Glomerular visceral epithelial cell (primary cell): ENCODE measurements at regions not wholly inside any gene's neighbourhood (a gene's known extent, or its start where the extent isn't known, plus 50 kb on each side); places are given as distances from the start of the nearest gene placed in this dataset.

Experiments used
- DNase-seq: peaks from one replicate; pipeline ENCODE4 v3.0.0-alpha.2; 2016; ENCODE audit errors: extremely low spot score

- DNase-seq = no peak
Measured at GRCh38 chr17:73724341-73724740, 80.1 kb upstream of the SDK2 start.

DNA sequence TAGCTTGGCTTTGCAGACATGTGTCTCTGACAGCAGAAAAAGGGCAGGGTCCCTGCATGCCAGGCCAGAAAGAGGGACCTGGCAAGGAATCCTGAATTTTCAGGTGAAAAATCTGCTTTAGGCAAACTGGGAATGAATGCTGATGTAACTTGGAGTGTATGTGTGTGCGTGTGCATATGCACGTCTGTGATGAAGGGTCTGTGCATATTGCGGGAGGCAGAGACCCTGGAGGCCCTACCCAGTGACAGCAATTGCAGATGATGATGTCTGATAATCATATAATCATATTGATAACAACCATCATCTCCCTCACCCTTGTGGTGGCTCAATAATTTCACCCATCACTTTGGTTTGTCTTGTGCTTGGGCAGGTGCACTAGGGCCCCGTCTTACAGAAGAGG, 80.7 kb upstream of the SDK2 start:
- DNase-seq = no peak

GRCh38 chr17:73725794-73726515, 81.7 kb upstream of the SDK2 start:
- DNase-seq = no peak

GRCh38 chr17:73727941-73728340, 83.7 kb upstream of the SDK2 start:
- DNase-seq = no peak

DNA sequence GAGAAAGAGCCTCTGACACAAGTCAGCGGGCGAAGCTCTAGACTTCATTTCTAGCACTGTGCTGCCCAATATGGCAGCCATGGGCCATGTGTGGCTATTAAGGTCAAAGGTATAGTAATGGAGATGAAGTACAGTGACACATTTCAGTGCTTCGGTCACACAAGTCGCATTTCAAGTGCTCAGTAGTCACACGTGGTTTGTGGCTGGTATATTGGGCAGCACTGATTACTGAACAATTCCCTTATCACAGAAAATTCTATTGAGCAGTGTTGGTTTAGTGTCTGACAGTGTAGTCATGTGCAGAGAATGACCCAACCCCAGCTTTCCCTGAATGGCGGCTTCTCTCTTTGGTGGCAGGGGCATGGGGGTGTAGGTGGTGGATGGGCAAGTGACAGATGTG, 84.9 kb upstream of the SDK2 start:
- DNase-seq = no peak

DNA sequence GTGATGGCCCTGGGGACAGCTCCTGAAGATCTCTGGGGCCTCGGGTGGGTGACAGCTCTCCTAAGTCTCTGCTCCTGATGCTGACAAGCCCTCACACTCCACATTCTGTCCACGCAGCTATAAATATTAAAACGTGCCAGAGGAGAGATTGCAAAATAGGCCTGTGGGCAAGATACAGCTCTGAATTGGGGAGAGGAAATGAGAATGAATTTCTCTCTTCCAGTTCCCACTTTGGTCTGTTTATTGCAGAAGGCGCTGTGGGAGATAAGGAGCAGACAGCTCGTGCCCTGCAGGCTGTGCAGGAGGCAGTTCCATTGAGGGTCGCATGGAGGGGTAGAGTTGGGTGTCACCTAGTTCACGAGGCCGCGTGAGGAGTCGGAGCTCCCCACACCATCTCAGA, 87.5 kb upstream of the SDK2 start:
- DNase-seq = no peak

GRCh38 chr17:73733517-73733916, 89.3 kb upstream of the SDK2 start:
- no peak for DNase-seq

- DNase-seq = no peak
Measured at GRCh38 chr17:73735245-73735644, 91.0 kb upstream of the SDK2 start.

- no peak for DNase-seq
Measured at GRCh38 chr17:73738751-73739575, 94.7 kb upstream of the SDK2 start.

DNA sequence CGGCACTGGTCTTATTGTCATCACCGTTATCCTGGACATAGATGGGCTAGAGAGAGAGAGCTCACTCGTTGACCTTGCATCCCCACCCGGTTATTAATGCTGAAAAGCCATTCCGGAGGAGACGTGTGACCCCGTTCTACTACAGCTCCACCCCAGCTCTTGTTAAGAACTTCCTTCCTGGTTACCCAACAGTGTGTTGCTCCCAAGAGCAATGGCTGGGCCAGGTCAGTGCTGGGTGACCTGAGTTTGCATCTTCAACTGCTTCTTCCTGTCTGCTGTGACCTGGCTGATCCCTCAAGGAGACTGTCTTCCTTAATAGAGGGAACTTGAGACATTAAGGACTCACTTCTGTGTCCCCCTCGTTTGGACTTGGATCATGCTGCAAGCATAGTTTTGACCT, 96.1 kb upstream of the SDK2 start:
- DNase-seq = no peak

- DNase-seq = no peak
Measured at GRCh38 chr17:73742948-73743381, 98.7 kb upstream of the SDK2 start.

DNA sequence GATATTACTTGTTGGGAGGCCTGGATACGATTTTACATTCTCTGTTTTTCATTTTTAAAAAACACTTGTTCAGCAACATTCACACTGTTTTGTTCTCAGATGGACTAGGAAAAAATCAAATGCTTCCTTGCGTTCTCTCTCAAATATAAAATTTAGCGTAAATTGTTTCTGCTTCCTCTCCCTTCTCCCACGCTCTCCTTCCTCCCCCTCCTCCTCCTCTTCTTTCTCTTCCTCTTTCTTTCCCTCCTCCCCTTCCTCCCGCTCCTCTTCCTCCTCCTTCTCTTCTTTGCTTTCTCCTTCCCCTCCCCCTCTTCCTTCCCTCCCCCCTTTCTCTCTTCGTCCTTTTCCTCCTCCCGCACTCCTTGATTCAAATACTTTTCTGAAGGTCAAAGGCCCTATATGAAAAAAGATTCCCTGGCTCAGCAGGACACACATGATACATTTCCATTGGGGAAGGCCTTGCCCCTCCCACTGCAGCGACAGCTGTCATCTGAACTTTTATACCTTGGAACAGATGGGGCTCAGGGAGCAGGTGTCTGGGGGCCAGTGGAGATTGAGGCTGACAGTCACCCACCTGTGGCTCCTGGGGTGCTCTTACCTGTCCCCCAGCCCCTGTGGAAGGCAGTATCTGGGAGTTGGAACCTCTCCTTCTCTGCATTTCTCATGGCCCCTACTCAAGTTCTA, 99.4 kb upstream of the SDK2 start:
- no peak for DNase-seq

- DNase-seq = no peak
Measured at GRCh38 chr17:73744411-73744810, 100.2 kb upstream of the SDK2 start.

- no peak for DNase-seq
Measured at GRCh38 chr17:73746314-73747073, 102.2 kb upstream of the SDK2 start.

- no peak for DNase-seq
Measured at GRCh38 chr17:73747221-73748002, 103.2 kb upstream of the SDK2 start.

DNA sequence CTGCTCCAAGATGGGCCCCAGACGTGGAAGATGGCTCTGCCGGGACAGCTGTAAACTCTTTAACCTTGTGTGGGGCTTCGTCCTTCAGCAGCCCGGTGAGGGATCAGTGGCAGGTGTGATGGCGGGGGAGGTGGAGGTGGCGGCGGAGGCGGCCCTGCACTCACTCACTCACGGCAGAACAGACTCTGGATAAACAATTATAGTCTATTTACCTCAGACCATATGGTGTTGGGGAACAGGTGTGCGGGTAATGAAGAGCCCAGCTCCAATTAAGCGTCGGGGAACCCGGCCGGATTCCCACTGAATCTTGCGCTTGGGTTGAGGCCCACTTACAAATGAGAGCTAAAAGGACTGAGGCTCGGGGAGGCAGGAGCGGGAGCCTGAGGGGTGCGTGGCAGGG, 104.3 kb upstream of the SDK2 start:
- no peak for DNase-seq

- no peak for DNase-seq
Measured at GRCh38 chr17:73749337-73749823, 105.1 kb upstream of the SDK2 start.

DNA sequence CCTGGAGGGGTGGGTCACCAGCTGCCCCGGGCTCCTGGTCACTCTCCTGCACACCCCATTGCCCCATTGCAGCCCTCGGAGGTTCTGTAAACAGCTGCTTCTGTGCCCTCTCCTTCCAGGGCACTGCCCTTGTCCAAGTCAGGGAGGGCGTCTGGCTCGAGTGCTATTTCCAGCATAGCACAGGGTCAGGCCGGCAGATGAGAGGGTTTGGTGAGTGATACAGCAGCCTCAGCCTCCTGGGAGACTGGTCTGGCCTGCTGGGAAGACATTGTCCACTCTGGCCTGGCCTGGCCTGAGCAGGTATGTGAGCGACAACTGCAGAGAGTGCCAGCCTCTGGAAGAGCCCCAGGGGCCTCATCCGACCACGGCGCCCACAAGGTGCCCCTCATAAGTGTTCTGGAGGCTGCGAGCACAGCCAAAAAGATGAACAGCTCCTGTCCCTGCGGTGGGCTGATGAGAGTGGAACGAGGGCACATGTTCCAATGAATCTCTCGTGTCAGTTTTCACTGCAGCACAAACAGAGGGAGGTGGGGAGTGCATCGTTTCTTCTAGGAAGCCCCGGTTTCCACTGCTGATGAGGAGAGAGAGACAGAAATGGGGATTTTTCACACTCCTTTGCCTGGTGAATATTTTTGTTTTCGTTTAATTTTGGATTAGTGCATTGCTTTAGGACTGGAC, 105.8 kb upstream of the SDK2 start:
- DNase-seq = no peak

DNA sequence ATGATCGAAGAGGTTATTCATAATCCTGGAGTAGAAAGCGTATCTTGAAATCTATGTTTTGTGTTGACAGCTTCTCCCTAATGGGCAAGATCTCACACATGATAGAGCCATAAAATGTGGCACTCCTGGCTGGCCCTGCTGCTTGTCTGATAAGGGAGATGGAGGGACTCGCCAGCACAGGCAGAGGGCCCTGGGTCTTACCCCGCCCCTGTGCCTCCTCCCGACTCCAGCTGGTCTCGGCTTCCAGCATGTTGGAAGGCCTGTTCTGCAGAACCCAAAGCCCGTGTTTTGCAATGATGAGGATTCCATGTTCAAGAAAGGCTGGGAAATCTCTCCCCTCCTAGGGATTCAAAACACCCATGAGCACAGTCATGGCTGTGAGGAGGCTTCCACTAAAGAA, 106.7 kb upstream of the SDK2 start:
- DNase-seq = no peak

DNA sequence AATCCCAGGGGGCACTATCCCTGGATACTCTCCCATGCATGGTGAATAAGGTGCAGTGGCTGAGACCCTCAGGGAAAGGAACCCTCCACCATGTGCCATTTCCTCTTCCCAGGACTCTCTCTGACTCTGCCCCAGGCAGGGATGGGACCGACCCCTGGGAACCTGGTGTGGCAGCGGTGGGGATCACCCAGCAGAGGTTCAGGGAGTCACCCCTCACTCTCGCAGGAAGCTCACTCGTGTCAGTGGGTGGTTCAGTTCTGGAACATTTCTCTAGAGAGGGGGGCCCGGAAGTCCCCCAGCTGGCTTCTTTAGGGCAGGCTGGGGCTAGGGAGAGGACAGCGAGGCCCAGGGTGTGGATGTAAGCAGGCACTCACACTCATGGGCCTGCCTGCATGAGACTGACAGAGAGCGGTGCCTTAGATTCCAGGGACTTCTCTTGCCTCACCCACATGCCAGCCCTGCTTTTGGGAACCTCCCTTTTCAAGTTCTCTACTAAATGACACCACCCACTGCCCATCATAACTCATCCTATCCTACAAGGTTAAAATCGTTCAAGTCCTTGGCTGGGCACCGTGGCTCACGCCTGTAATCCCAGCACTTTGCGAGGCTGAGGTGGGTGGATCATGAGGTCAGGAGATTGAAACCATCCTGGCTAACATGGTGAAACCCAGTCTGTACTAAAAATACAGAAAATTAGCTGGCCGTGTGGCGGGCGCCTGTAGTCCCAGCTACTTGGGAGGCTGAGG, 109.7 kb upstream of the SDK2 start:
- no peak for DNase-seq
